HG03457 (cell line): ENCODE measurements at regions not wholly inside any gene's neighbourhood (a gene's known extent, or its start where the extent isn't known, plus 50 kb on each side); places are given as distances from the start of the nearest gene placed in this dataset.

Experiments used
- ATAC-seq: cut with Tn5 transposase; IDR thresholded peaks from one replicate; pipeline ENCODE4 v1.9.1; 2021; ENCODE audit warnings: moderate number of reproducible peaks; ENCODE audit not compliant: unreplicated experiment

DNA sequence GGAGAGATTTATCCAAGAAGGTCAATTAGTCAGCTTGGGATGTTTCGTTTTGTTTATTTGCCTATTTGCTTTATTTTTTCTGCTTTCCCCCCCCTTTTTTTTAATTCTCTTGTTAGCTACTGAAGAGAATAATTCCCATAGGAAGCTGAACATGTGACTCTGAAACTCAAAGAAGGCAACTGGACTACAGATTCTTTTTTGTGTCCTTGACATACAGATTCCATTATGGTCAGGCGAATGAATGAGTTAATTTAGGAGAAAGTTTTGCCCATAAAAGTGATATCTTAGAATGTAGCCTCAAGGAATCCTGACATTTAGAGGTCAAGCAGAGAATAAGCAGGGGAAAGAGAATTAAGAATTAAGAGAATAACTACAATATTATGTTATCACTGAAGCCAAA lies 514.2 kb upstream of the LINC00305 start:
- ATAC-seq = no peak

GRCh38 chr18:64659196-64659595 lies 510.3 kb upstream of the LINC00305 start:
- no peak for ATAC-seq

GRCh38 chr18:64653068-64653467 lies 504.2 kb upstream of the LINC00305 start:
- ATAC-seq = no peak

DNA sequence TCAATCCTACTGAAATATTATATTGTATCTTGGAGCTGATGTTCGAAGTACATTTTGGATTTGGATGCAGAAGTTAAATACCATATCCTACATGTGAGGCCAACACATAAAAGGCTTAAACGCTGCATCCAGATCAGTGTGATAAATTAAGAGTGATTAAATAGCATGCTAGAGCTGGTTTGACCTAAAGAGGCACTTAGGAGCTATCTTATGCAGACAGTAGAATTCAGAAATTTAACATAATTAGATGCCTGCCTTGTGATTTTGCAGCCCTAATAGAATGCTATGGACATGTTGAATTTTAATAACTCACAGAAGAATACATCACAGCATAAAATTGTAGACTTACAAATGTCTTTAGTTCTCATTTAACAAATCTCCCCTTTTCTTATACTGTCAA lies 501.2 kb upstream of the LINC00305 start:
- ATAC-seq = no peak

- ATAC-seq = no peak
These were observed 496.9 kb upstream of the LINC00305 start for GRCh38 chr18:64645753-64646152.

DNA sequence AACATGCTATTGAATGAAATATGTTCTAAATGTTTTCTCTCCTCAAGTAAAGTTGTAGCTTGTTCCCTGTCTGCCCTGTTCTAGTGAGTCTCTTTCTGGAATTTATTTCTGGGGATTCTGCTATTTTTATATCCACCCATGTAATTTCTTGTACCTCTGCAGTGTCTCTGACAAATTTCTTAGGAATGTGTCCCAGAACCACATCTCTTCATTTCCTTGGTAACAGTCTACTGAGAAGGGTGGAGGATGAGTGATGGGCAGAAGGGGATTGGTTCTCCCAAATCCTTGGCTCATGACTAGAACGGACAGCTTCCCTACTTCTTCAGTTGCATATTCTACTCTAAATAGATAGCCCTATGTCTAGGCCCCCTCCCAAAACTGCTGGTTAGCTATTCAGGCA lies 490.6 kb upstream of the LINC00305 start:
- no peak for ATAC-seq

- ATAC-seq = no peak
These were observed 472.2 kb upstream of the LINC00305 start for GRCh38 chr18:64620971-64621560.

DNA sequence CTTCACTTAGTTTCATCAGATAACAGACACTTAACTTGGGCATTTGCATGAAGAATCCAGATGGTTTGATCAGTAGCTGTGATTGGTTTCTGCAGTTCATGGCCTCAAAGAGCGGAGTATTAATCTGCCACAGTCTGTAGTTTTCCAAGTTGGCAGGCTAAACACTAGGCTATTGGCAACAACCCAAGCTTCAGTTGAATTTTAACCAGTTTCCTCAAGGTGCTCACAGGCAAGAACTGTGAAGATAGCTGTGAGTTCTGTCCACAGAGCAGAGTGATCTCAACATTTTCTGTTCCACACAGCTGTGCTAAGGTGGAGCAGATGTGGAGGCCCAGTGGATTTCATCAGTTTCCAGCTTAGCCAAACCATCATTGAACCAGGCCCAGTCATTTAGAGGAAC lies 469.5 kb upstream of the LINC00305 start:
- ATAC-seq = no peak

- no peak for ATAC-seq
These were observed 466.1 kb upstream of the LINC00305 start for GRCh38 chr18:64615021-64615420.

- ATAC-seq = no peak
These were observed 465.6 kb upstream of the LINC00305 start for GRCh38 chr18:64614446-64614845.

- no peak for ATAC-seq
These were observed 443.4 kb upstream of the LINC00305 start for GRCh38 chr18:64592246-64592645.

DNA sequence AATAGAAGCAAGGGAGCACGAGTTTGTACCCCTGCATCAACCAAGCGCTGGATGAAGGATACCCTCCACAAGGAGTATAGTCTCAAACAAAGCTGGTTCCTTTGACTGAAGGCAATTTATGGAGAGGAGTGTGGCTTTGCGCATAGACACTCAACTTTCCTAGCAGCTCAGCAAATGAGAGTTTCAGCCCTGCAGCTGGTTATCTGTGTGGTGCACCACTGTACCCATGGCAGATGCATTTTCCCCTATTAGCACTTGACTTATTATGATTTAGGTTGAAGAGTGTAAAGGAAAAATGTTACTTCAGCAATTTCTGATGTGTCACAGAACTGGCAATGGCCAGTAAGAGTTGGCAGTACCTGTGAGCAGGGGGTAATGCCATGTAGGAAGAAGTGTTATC lies 440.1 kb upstream of the LINC00305 start:
- ATAC-seq = no peak

GRCh38 chr18:64566456-64566855 lies 417.6 kb upstream of the LINC00305 start:
- no peak for ATAC-seq

DNA sequence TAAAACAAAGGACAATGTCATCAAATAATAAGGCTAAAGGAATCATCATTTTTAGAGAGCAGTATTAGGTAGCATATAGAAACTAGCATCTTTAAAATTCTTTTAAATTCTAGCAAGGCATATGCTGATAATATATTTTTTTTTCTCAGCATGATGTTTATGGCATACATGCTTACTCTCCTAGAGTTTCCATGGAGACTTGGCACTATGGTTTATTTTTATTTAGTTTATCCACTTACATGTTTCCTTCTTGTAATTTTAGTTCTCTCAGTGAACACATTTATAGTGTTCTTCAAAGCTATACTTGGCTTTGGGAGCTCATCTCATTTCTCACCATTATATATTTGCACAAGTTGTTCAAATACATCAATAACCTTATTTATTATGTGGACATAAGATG lies 413.8 kb upstream of the LINC00305 start:
- no peak for ATAC-seq

GRCh38 chr18:64546451-64546850 lies 397.6 kb upstream of the LINC00305 start:
- ATAC-seq = no peak

- no peak for ATAC-seq
These were observed 391.0 kb upstream of the LINC00305 start for GRCh38 chr18:64539847-64540246.

DNA sequence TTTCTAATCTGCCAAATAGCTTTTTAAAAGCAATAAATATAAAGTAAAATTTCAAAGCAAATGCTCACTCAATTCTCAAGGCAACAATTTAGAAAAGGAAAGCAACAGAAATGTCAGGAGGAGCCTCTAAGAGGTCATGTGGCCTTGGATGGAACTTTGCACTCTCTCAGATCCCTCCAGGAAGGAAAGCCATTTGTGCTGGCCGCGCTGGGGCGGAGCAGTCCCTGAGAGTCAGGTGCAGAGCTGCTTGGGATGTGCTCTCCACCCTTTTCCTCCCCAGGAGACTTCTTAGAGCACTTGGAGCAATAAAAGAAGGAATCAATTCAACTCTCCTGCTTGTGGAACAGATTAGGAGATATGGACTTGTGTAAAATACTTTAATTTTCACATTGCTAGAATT lies 379.8 kb upstream of the LINC00305 start:
- no peak for ATAC-seq

- no peak for ATAC-seq
These were observed 370.3 kb upstream of the LINC00305 start for GRCh38 chr18:64519201-64519600.

GRCh38 chr18:64518191-64518590 lies 369.3 kb upstream of the LINC00305 start:
- ATAC-seq = no peak

GRCh38 chr18:64513401-64513800 lies 364.5 kb upstream of the LINC00305 start:
- ATAC-seq = no peak

DNA sequence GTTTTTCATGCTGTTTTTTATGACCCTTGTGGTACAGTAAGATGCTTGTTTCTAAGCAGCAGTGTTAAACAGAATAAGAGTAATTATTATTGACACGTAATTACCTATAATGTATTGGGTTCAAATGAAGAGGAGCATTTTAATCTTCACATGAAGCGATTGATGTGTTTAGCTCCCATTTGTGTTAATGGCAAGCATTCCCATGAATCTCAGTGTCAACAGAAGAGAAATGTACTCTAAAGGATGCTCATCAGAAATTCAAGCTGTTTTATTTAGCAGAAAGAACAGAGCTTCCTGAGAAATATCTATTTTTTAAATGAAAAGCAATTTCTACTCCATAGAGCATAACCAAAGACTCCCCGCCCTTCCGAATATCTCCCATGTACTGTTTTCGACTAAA lies 341.3 kb upstream of the LINC00305 start:
- no peak for ATAC-seq

- no peak for ATAC-seq
These were observed 339.8 kb upstream of the LINC00305 start for GRCh38 chr18:64488698-64489097.

GRCh38 chr18:64474773-64475172 lies 325.9 kb upstream of the LINC00305 start:
- ATAC-seq = no peak

DNA sequence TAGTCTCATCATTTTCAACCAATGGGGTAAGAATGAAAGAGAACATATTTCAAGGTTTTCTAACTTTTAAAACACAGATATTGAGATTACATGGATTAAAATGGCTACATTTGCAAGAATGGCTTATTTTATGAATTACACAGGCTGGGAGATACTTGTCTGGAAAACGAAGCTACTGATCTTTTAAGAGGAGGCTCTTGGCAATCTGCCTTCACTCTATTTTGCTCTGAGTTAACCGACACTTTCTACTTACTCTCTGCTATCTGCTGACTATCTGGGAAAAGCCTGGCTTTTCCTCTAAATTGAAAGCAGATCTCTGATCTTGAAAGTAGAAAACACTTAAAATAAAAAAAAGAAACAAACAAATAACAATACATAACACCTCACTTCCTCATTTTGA lies 325.4 kb upstream of the LINC00305 start:
- ATAC-seq = no peak
